MCF 10A (cell line): ENCODE measurements at regions not wholly inside any gene's neighbourhood (a gene's known extent, or its start where the extent isn't known, plus 50 kb on each side); places are given as distances from the start of the nearest gene placed in this dataset.

Experiments
- BruUV-seq: library from RNA; stranded (reverse); fragments of 400-500 nt; replicated peaks from 2 replicates; lab custom pipeline; 2021; lab: Mats Ljungman, UMichigan
- CTCF ChIA-PET: fragments of 300-600 bp; sonication (Branson Sonifier 250); formaldehyde crosslinking; extraction: SDS; loops from one replicate; lab custom pipeline; 2021; ENCODE audit warnings: antibody characterized with exemption, inconsistent platforms; lab: Yijun Ruan, JAX
- POLR2A ChIA-PET: fragments of 300-600, 350-650 bp; sonication (Branson Sonifier 250); formaldehyde crosslinking; extraction: SDS; loops from one replicate; lab custom pipeline; 2020; ENCODE audit warnings: antibody characterized with exemption, inconsistent platforms; lab: Yijun Ruan, JAX
- DNase-seq: peaks from one replicate; pipeline ENCODE4 v3.0.0-alpha.2; 2018; ENCODE audit not compliant: unreplicated experiment
- H3K27ac Mint-ChIP-seq: one replicate; pipeline ENCODE4 v1.8.0; 2022; ENCODE audit warnings: mild to moderate bottlenecking, low read depth, mixed read lengths; ENCODE audit not compliant: unreplicated experiment
- H3K27me3 Mint-ChIP-seq: one replicate; pipeline ENCODE4 v1.8.0; 2022; ENCODE audit warnings: mixed read lengths; ENCODE audit not compliant: insufficient read depth, unreplicated experiment
- H3K36me3 Mint-ChIP-seq: one replicate; pipeline ENCODE4 v1.8.0; 2022; ENCODE audit warnings: mild to moderate bottlenecking, moderate library complexity, mixed read lengths; ENCODE audit not compliant: insufficient read depth, unreplicated experiment
- H3K4me1 Mint-ChIP-seq: one replicate; pipeline ENCODE4 v1.8.0; 2022; ENCODE audit warnings: mixed read lengths; ENCODE audit not compliant: insufficient read depth, unreplicated experiment
- H3K4me3 Mint-ChIP-seq: one replicate; pipeline ENCODE4 v1.8.0; 2022; ENCODE audit warnings: mild to moderate bottlenecking, moderate library complexity, mixed read lengths; ENCODE audit not compliant: unreplicated experiment
- H3K9me3 Mint-ChIP-seq: one replicate; pipeline ENCODE4 v1.8.0; 2022; ENCODE audit warnings: mixed read lengths; ENCODE audit not compliant: unreplicated experiment
- intact Hi-C: fragments of 100-400 bp; cut with micrococcal nuclease; formaldehyde crosslinking; loops from 2 replicates; pipeline ENCODE4 v1.14.1; 2022
- TF ChIP-seq, protein P1 (sequence below): fragments of 200-600 bp; IDR thresholded peaks from one replicate; pipeline ENCODE4 v1.8.0; 2022; ENCODE audit warnings: antibody characterized with exemption, mild to moderate bottlenecking; ENCODE audit not compliant: unreplicated experiment

GRCh38 chr13:67806796-67807195, 576.7 kb upstream of the PCDH9 start:
- DNase-seq: peak; percentile 14
- no TSS peak for BruUV-seq
- ChIA-PET POLR2A (no interaction called here), CTCF (interaction anchor here (0.6 kb wide), 1 partner anchor 354 kb away, joined by 4 read pairs; no protein-coding TSS in a partner anchor)
- no peak overlapping the region for H3K27ac Mint-ChIP-seq
- H3K9me3 Mint-ChIP-seq: peaks cover 4% of the 10 kb centered on the region
- no peaks in the 10 kb centered on the region for H3K36me3 Mint-ChIP-seq
- H3K4me3 Mint-ChIP-seq: no peak overlapping the region
- H3K27me3 Mint-ChIP-seq: no peaks in the 10 kb centered on the region
- H3K4me1 Mint-ChIP-seq: no peaks in the 10 kb centered on the region
- intact Hi-C loops: no loop called here
- TF ChIP-seq, protein P1, sequence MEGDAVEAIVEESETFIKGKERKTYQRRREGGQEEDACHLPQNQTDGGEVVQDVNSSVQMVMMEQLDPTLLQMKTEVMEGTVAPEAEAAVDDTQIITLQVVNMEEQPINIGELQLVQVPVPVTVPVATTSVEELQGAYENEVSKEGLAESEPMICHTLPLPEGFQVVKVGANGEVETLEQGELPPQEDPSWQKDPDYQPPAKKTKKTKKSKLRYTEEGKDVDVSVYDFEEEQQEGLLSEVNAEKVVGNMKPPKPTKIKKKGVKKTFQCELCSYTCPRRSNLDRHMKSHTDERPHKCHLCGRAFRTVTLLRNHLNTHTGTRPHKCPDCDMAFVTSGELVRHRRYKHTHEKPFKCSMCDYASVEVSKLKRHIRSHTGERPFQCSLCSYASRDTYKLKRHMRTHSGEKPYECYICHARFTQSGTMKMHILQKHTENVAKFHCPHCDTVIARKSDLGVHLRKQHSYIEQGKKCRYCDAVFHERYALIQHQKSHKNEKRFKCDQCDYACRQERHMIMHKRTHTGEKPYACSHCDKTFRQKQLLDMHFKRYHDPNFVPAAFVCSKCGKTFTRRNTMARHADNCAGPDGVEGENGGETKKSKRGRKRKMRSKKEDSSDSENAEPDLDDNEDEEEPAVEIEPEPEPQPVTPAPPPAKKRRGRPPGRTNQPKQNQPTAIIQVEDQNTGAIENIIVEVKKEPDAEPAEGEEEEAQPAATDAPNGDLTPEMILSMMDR: no peak

- H3K4me3 Mint-ChIP-seq: no peak overlapping the region
- H3K27ac Mint-ChIP-seq: no peak overlapping the region
- H3K27me3 Mint-ChIP-seq: no peaks in the 10 kb centered on the region
- H3K36me3 Mint-ChIP-seq: no peaks in the 10 kb centered on the region
- ChIA-PET POLR2A (no interaction called here), CTCF (interaction anchor here (0.6 kb wide), 1 partner anchor 350 kb away, joined by 3 read pairs; no protein-coding TSS in a partner anchor)
- intact Hi-C loops: no loop called here
- no peak for DNase-seq
- no peaks in the 10 kb centered on the region for H3K4me1 Mint-ChIP-seq
- no TSS peak for BruUV-seq
- no peaks in the 10 kb centered on the region for H3K9me3 Mint-ChIP-seq
- TF ChIP-seq, protein P1: no peak
These were observed 573.0 kb upstream of the PCDH9 start for GRCh38 chr13:67803118-67803517.

DNA sequence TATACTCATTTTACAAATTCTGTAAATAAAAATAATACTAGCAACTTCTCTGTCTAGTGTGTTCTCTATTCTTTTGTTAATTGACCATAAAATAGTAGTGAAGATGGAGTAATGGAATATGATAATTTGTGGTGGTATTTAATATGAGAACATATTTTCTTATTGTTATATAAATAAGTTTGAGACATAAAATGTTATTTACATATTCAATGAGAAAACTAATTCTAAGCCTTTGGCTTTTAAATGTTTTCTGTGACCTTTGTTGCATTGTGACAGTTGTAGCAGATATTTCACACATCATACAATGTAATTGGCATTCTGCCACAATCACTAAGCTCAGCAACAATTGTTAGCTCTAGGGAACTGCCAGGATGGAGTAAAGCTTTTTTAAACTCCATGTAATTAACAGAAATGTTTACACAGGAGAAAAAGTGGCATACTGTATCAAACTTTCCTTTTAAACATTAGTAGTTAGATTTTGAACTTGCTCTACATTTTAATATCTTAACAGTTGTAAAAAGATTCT, 562.1 kb upstream of the PCDH9 start:
- Mint-ChIP-seq H3K36me3 (no peaks in the 10 kb centered on the region), H3K4me3 (no peak overlapping the region), H3K4me1 (no peaks in the 10 kb centered on the region), H3K9me3 (no peaks in the 10 kb centered on the region), H3K27me3 (no peaks in the 10 kb centered on the region), H3K27ac (no peak overlapping the region)
- no TSS peak for BruUV-seq
- CTCF ChIA-PET: no interaction called here
- DNase-seq: peak; percentile 24
- intact Hi-C loops: no loop called here
- POLR2A ChIA-PET: interaction anchor here (0.6 kb wide), 1 partner anchor 480 kb away, joined by 3 read pairs; no protein-coding TSS in a partner anchor
- TF ChIP-seq, protein P1: no peak

GRCh38 chr13:67791047-67791446, 560.9 kb upstream of the PCDH9 start:
- DNase-seq: no peak
- TF ChIP-seq, protein P1: no peak
- intact Hi-C loops: no loop called here
- Mint-ChIP-seq H3K9me3 (no peaks in the 10 kb centered on the region), H3K36me3 (no peaks in the 10 kb centered on the region), H3K27me3 (no peaks in the 10 kb centered on the region), H3K4me1 (no peaks in the 10 kb centered on the region), H3K27ac (no peak overlapping the region), H3K4me3 (no peak overlapping the region)
- BruUV-seq: no TSS peak
- ChIA-PET POLR2A (no interaction called here), CTCF (interaction anchor here (0.6 kb wide), 1 partner anchor 1519 kb away, joined by 4 read pairs; no protein-coding TSS in a partner anchor)
